Cardiac septum (tissue), 1 donor: ENCODE measurements at regions not wholly inside any gene's neighbourhood (a gene's known extent, or its start where the extent isn't known, plus 50 kb on each side); places are given as distances from the start of the nearest gene placed in this dataset.

Experiments used
- DNase-seq: peaks from one replicate; pipeline ENCODE4 v3.0.0-alpha.2; 2020; ENCODE audit warnings: low spot score
- intact Hi-C: fragments of 100-400 bp; cut with DNase I; formaldehyde crosslinking; loops from one replicate; pipeline ENCODE4 v1.14.0; 2022
- donor health status: DM: no; HTN: no; CAD: no.

DNA sequence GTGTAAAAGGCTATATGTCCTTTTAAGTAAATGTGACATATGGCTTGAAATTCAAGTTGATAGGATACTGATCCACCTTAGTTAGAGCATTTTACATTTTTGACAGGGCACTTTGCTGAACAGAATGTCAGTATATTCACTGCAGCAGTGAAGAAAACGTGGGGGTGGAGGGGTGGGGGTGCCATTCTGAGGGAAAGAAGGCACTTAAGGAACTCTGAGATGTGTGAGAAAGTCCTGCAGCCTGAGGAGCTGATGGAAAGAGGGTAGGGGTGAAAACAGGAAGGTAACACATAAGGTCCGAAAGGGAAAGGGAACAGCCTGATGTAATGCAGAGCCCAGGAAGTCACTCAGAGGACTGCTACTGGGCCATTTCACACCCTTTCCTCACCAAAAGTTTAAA is 265.5 kb upstream of the GRIP1 start:
- no peak for DNase-seq
- intact Hi-C loops: no loop called here

DNA sequence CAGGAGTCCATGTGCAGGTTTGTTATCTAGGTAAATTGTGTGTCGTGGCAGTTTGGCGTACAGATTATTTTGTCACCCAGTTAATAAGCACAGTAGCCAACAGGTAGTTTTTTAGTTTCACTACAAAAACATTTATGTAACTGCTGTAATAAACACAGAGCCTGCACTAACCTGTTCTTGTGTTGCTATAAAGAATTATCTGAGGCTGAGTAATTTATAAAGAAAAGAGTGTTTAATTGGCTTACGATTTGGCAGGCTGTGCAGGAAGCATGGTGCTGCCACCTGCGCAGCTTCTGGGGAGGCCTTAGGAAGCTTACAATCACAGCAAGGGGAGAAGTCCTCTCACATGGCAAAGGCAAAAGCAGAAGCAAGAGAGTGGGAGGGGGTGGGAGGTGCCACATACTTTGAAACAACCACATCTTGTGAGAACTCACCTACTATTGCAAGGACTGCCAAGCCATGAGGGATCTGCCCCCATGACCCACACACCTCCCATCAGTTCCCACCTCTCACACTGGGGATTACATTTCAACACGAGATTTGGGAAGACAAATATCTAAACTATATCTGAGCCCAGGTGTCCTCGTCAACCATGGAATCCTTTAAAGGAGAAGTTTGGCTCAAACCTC is 266.4 kb upstream of the GRIP1 start:
- intact Hi-C loops: no loop called here
- DNase-seq: no peak

DNA sequence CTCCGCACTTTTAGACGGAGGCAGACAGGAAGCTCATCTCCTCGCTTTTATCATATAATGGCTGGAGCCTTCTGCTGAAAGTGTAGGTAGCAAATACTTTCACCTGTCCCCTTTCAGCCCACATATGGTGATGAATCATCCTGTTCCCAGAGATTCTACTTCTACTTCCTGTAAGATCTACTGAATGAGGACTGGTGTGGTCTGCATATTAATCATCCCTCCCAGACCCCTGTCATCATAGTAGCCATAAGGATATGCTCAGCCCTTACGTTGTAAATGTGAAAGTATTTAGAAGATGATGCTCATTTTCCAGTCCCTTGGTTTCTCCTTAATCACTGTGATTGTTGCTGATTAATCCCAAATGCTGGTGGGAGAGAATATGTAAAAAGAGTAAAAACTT is 268.2 kb upstream of the GRIP1 start:
- no peak for DNase-seq
- intact Hi-C loops: no loop called here

DNA sequence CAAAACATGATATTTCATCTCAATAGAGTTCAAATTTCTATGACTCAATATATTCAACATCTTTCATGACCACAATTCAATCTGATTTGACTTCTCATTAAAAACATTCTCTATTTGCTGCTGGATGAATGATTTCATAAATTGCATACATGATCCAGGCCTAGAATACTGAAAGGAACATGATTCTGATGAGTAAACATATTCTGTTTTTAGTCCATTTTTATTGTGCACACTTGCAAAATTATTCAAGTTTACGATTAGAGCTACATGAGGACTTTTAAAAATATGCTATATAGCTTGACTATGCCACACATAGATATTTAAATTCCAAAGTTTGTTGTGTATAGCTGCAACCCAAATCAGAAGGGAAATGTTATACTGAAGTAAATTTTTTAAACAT is 273.8 kb upstream of the GRIP1 start:
- intact Hi-C loops: no loop called here
- DNase-seq: no peak

DNA sequence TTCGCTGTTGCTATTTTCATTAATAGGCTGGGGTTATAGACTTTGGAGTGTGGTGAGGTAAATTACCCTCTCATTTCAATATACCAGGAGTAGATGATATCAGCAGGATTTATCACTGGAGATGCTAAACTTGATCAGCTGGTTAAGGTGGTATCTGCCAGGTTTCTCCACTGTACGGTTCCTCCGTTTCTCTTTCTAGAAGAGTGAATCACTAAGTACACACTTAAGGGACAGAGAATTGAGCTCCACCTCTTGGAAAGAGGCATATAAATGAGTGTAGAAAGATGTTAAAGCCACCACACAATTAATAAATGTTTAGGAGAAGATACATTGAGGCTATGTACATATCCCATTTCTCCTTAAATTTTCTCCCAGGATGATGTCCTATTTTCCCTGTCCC is 277.4 kb upstream of the GRIP1 start:
- no peak for DNase-seq
- intact Hi-C loops: no loop called here

DNA sequence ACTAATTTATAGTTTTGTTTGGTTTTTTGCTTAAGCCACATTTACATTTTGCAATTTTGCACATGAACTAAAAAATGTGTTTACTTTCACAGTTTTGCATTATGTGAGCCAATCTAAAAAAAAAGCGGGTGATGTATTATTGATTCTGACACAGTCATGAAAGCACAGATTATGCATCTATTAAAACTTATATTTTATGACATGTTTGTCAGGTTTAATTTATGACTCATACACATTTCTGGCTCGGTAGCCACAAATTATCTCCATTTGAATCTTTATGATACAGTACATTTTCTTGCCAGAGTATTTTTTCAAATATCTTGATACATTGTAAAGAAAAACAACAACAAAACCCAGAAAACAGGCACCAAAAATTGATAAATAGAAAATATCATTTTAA is 280.4 kb upstream of the GRIP1 start:
- DNase-seq: no peak
- intact Hi-C loops: no loop called here

DNA sequence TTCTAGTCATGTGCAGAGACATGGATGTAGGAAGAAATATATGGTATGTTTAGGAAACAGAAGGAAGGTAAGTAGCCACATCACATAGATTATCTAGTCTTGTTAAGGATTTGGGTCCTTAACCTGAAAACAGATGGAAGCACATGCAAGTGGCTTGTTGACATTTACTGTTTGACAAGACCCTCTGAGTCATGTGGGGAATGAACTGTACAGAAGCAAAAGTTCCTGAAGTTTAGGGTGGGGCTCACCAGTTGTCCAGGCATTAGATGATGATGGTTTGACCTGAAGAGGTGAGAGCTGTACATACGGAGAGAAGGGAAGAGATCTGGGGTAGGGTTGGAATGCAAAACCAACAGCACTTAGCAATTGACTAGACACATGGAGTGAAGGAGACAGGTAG is 281.1 kb upstream of the GRIP1 start:
- no peak for DNase-seq
- intact Hi-C loops: no loop called here

DNA sequence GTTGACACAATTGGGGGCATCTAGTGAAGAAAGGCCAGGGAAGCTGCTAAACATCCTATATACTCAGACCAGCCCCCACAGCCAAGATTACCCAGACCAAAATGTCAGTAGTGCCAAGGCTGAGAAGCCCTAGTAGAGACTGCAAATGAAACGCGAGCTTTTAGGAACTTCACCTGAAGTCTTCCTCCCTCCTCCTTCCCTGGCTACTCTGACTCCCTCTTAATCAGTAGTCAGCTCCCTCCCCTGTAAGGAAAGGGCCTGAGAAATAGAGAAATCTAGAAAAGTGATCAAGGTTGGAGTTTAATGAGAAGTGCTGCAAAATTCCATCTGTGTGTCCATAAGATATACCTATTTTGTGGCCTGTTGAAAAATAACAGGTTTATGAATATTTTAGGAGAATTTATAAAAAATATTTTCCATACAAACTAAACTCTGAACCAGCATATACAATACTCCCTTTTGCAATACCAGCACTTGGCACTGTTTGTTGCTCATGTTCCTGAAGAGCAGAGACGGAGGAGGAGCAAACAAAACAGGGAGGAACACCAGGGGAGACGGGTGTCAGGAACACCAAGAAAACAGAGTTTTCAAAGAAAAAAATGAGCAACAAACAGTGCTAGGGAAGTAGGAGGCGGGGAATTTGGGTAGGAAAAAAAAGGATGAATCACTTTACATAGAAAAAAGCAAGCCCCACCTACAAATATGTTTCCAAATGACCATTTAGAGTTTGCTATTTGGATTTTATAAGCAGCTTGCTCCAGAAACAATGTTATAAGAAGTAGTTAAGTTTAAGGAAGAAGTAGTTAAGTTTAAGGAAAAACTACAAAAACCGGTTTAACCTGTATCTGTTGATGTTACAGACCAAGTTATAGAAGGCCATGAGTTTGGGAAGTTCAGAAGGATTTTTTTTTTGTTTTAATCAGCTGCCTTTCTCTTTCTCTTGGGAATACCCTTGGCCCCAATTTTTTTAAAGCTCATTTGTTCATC is 282.1 kb upstream of the GRIP1 start:
- DNase-seq: no peak
- intact Hi-C loops: no loop called here

DNA sequence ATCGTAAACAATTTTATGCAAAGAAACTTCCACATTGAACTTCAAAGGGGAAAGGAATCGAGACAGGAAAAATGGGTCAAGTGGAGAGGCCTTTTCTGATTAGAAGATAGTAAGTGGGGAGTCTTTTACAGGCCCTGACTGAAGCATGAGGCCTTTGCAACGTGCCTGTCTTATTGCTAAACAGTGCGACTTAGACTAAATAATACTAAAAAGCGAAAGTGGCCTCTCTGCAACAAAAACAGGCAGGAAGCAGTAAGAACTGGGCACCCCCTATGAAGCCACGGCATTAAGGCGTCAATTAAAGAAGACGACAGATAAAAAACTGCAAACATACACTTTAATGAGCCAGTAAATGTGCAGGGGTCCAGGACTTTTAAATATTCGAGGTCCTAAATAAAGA is 283.4 kb upstream of the GRIP1 start:
- no peak for DNase-seq
- intact Hi-C loops: no loop called here

DNA sequence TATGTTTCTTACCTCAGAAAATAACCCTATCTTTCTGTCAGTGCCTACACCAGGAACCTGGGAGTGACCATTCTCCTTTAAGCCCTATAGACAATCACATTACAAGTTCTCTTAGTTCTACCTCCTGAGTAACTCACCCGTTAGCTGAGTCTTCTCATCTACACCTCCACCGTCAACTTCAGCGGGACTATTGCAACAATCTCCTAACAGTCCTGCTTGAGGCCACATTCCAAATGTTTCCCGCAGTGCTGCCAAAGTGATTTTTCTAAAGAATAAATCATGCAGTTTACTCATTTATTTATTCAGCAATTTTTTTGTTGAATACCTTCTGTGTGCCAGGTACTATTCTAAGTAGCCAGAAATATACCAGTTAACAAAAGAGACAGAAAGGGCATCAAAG is 285.0 kb upstream of the GRIP1 start:
- intact Hi-C loops: no loop called here
- DNase-seq: no peak

DNA sequence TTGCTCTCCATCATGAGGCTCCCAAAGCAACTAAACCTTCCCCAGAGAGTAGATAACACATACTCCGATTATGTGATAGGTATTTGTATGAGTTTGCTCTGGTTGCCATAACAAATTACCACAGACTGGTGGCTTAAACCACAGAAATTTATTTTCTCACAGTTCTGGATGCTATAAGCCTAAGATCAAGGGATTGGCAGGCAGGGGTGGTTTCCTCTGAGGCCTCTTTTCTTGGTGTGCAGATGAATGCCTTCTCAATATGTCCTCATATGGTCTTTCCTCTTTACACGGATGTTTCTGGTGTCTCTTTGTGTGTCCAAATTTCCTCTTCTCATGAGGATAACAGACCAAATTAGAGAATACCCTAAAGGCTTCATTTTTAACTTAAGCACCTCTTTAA is 285.8 kb upstream of the GRIP1 start:
- DNase-seq: no peak
- intact Hi-C loops: no loop called here

DNA sequence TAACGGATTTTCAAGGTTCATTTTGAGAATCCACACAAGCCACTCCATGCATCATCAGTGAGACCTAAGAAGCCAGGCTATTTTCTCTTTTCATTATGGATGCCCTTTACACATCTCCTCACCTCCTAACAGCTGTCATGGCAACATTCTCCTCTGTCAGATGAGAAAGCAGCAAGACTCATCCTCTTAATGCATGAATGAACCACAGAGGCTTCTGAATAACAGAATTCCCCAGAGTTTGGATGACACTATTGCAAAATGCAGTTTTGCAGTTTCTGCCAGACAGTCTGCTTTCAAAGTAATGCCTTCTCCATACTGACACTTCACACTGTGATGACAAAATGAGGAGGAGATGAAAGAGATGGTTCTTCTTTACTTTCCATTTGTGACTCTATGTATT is 286.7 kb upstream of the GRIP1 start:
- intact Hi-C loops: no loop called here
- no peak for DNase-seq

DNA sequence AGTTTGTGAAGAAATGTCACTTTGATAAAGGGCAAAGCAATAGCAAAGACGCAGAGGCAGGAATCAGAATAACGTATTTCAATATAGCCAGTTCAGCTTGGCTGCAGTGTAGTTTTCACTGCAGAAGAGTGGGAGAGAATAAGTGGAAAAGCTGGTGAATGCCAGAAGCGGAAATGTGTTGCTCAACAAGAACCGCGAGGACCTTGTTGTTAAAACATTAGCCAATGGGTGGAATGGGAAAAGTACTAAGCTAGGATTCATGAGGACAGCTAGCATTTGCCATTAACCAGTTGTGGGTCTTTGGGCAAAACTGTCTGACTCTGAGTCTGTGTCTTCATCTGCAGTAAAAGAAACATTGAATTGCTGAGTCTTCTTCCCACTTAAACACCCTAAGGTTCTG is 292.9 kb upstream of the GRIP1 start:
- intact Hi-C loops: no loop called here
- DNase-seq: no peak

DNA sequence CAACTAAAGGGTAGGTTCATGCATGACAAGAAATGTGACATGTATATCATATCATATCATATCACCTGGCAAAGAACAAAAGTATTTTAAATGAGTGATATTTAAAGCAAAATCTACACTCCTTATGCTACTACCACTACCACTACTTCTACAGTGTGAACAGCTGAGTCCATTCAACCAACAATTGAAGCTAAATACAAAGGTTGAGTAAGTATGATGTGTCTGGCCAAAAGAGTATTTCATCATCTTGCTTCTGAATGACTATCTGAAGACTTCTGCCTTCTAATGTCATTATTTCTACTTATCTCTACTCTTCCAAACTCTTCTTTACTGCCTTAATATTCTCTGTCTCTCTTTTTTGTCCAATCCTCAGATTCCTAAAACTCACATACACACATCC is 292.6 kb upstream of the CAND1 start:
- DNase-seq: no peak
- intact Hi-C loops: no loop called here

DNA sequence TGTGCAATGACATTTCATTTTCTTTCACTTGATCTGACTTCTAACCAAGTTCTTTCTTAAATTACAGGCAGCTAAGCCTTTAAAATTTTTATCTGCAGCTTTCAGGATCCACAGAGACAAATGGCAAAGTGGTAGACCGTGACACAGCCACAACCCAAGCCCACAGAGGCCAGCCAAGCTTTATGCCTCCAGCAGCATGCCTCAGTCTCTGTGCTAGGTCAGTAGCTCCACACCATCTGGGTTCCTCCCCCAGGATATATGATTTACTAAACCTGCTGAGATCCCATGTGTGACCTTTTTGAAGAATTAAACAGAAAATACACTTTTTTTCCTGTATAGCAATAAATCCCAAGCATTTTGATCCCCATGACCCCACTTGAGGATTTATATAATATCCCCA is 290.4 kb upstream of the CAND1 start:
- DNase-seq: no peak

DNA sequence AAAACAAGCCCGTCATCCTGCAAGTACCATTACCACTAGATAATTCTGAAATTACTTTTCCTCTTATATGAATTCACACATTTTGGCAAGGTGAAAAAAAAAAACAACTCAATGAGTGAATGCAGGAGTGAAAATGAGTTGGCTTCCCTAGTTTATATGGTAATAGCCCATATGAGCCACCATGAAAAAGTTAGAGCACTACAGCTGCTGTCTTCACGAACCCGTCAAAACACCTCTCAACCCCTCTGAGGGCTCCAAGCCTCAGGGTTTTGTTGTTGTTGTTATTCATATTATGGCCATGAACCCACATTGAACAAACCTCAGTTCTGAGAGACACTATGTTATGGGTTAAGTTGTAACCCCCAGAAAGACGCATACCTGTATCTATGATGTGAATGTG is 289.9 kb upstream of the CAND1 start:
- intact Hi-C loops: no loop called here
- no peak for DNase-seq

More for the DNA sequence above, 290.4 kb upstream of the CAND1 start:
- intact Hi-C loops: no loop called here

DNA sequence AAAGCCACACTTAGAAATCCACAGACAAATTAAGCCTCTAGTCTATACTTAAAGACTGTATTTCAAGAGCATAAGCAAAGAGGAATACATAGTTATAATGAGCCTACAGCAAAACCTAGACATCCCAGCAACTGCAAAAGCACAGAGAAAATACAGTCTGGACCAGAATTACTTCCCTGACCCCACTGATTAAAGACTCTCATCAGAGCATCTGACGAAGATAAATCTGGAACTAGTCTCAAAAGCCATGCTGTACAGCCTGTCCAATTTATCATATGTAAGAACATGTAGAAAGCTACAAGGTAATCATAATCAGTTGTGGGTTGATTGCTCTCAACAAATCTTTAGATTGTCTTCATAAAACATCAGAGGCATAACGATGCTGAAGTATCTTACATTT is 285.1 kb upstream of the CAND1 start:
- intact Hi-C loops: no loop called here

DNA sequence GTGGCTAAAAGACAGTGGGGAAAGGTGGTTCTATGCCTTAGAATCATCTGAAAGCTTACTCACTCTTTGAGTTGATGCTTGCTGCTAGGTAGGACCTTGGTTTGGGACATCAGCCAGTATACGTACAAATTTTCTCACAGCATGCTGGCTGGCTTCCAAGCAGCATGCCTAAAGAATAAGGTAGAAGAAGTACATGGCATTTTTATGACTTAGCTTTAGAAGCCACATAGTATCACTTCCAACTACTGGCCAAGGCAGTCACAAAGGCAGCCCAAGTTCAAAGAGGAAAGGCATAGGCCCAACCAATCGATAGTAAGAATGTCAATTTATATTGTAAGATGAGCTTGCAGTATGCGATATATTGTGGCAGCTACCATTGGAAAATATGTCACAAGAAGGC is 284.2 kb upstream of the CAND1 start:
- intact Hi-C loops: no loop called here
- DNase-seq: no peak

More for the DNA sequence above, 285.1 kb upstream of the CAND1 start:
- no peak for DNase-seq

DNA sequence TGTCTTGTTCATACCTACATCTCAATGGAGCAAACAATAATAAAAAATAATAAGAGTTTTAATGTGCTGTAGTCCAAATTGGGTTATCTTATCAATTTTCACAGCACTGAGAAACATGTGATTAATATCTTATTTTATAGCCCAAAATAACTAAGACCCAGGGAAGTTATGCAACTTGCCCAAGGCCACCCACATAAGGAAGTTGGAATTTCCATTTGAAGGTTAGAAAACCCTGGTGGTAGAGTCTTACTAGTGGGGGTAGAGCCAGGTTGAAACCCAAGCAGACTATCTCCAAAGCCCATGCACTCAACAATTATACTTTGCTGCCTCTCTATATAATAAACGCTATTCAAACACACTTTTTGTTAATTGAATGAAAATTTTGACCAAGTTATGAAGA is 270.0 kb upstream of the CAND1 start:
- no peak for DNase-seq
- intact Hi-C loops: no loop called here

DNA sequence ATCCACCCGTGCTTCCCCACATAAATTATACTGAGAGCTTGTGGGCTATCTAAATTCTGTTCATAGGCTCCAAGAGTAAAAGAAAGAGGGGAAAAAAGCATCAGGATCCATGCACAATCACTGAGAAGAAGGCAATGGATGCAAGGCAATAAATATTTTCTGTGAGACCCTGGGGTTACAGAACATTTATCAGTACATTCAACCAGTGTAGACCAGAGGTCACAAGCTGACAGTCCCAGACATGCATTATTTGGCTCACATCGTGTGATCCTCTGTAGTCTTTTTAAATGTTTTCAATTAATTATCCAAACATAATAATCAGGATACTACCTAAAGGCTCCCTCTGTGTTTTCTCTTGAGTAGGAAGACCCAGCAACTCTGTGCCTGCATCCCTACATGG is 267.9 kb upstream of the CAND1 start:
- intact Hi-C loops: no loop called here

DNA sequence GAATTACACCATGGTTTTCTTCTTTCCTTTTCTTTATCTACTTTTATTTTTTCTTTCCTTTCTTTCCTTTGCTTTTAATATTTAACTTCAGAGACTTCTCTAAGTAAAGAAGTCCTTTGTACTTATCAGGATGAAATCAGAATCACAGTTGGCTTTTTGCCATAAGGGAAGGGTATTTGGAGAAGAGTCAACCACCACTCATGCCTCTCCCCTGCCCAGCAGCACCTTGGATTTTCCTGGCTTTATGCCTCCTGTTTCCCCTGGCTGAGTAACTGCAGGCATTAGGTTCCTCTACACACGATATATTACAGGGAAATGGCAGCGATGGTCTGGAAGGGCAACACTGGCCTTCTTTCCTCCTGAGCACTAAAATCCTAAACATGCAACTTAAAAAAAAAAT is 266.4 kb upstream of the CAND1 start:
- intact Hi-C loops: no loop called here
- no peak for DNase-seq

More for the DNA sequence above, 267.9 kb upstream of the CAND1 start:
- no peak for DNase-seq
